Adrenal gland (tissue), 9 donors: ENCODE measurements at regions not wholly inside any gene's neighbourhood (a gene's known extent, or its start where the extent isn't known, plus 50 kb on each side); places are given as distances from the start of the nearest gene placed in this dataset.

Source experiments
- DNase-seq, 7 donors: peaks; one replicate each; pipeline ENCODE4 v3.0.0-alpha.2; 2019 to 2020
- H3K27ac ChIP-seq, 5 donors: fragments of 200-600 bp; sonication (generic) in 4 of 5; 1 replicate in 3 of 5; 2 replicates in 2 of 5; pipeline versions ENCODE4 v1.5.1 to v1.8.0; 2016 to 2020; ENCODE audit warnings: mild to moderate bottlenecking in 1 of 5
- H3K27me3 ChIP-seq: fragments of 200-600 bp; 2 replicates; pipeline ENCODE4 v1.8.0; 2021
- H3K36me3 ChIP-seq, 2 donors: fragments of 200-600 bp; replicated peaks in 1 of 2; 1 replicate in 1 of 2; 2 replicates in 1 of 2; pipeline versions ENCODE4 v1.5.1 to v1.8.0; 2018 to 2022
- H3K4me1 ChIP-seq, 2 donors: fragments of 200-600 bp; replicated peaks in 1 of 2; 1 replicate in 1 of 2; 2 replicates in 1 of 2; pipeline versions ENCODE4 v1.5.1 to v1.8.0; 2018 to 2021
- H3K4me3 ChIP-seq, 4 donors: fragments of 200-600 bp; sonication (generic) in 3 of 4; one replicate each; pipeline ENCODE4 v1.5.1; 2016 to 2018
- H3K9me3 ChIP-seq, 3 donors: fragments of 200-600 bp; sonication (generic) in 1 of 3; replicated peaks in 1 of 3; 1 replicate in 2 of 3; 2 replicates in 1 of 3; pipeline versions ENCODE4 v1.5.1 to v1.8.0; 2016 to 2021
- POLR2A ChIP-seq, 2 donors: fragments of 450-650 bp; IDR thresholded peaks; one replicate each; pipeline ENCODE4 v1.6.1; 2017; ENCODE audit warnings: antibody characterized with exemption in 2 of 2, mild to moderate bottlenecking in 2 of 2, moderate library complexity in 1 of 2
- WGBS, 4 donors: extraction: QIAGEN DNeasy Blood & Tissue Kit in 2 of 4; methylation state at CpG; one replicate each; pipeline versions ENCODE4 v1.1.5 to v1.1.7; 2013 to 2017; 5-methylcytosine and 5-hydroxymethylcytosine counted together
- intact Hi-C, 2 donors: fragments of 100-400 bp; cut with DNase I; formaldehyde crosslinking; loops; one replicate each; pipeline versions ENCODE4 v1.14.1 to v1.15.0; 2022 to 2023
- TF ChIP-seq, protein P1 (sequence below), 6 experiments: fragments of 450-650 bp in 4 of 6; fragments of 200-600 bp in 2 of 6; sonication (generic) in 1 of 6; IDR thresholded peaks; 1 replicate in 5 of 6; 2 replicates in 1 of 6; pipeline versions ENCODE4 v1.5.1 to v1.8.0; 2016 to 2021; ENCODE audit warnings: antibody characterized with exemption in 6 of 6, mild to moderate bottlenecking in 2 of 6, moderate library complexity in 1 of 6
- donor health status: healthy with polysubstance abuse.
- donor health status: Bipolar disorder and iron deficiency.
- donor health status: DM: yes; HTN: yes; CAD: no.
- donor health status: DM: no; HTN: no; CAD: no.
- donor health status: DM: no; HTN: no; CAD: no.

DNA sequence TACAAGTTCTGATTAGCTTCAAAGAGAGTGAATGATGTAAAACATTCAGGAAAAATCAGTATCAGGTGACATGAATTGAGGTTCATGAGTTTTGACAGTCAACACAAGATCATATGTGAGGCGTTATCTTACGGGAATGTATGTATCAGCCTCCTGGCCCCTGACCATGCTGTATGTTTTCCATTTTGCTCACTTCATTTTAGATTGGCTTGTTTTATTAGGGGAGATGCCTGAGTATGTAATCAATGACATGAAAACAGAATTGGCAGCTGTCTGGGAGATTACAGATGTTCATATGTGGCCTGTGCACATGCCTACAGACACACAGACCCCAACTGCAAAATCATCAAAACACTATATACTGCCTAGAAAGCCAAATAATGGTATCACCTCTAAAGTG is 168.5 kb upstream of the RND3 start:
- intact Hi-C loops = no loop called here
- Histone ChIP-seq H3K4me1 (no peaks in the 10 kb centered on the region), H3K4me3 (no peak overlapping the region), H3K27me3 (no peaks in the 10 kb centered on the region), H3K9me3 (no peaks in the 10 kb centered on the region), H3K27ac (no peak overlapping the region), H3K36me3 (no peaks in the 10 kb centered on the region)
- WGBS, 4 donors = 94 to 98% (median 96%) methylated on average over 2 of the region's 2 CpGs
- TF ChIP-seq, protein P1, sequence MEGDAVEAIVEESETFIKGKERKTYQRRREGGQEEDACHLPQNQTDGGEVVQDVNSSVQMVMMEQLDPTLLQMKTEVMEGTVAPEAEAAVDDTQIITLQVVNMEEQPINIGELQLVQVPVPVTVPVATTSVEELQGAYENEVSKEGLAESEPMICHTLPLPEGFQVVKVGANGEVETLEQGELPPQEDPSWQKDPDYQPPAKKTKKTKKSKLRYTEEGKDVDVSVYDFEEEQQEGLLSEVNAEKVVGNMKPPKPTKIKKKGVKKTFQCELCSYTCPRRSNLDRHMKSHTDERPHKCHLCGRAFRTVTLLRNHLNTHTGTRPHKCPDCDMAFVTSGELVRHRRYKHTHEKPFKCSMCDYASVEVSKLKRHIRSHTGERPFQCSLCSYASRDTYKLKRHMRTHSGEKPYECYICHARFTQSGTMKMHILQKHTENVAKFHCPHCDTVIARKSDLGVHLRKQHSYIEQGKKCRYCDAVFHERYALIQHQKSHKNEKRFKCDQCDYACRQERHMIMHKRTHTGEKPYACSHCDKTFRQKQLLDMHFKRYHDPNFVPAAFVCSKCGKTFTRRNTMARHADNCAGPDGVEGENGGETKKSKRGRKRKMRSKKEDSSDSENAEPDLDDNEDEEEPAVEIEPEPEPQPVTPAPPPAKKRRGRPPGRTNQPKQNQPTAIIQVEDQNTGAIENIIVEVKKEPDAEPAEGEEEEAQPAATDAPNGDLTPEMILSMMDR (IDR thresholded peaks at IDR 0.05) = no peak
- no peak for TF ChIP-seq POLR2A (IDR thresholded peaks at IDR 0.05)
- no peak for DNase-seq

DNA sequence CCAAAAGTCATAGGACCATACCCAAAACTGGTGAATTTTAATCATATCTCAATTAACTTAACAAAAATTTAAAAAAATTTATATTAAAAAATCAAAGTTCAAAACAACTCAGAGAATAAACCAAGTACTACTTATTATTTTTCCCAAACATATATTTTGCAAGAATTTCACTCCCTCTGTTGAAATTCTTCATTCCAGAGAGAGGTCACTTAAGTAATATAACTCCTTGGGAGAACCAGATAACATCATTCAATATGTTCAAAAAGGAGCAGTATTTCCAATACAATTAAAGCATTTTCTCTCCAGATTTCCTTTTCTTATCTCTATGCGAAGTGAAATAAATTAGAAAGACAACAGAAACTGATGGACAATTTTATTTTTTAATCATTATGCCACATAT is 165.9 kb upstream of the RND3 start:
- WGBS, 4 donors = 82 to 100% (median 93%) methylated on average over 1 of the region's 1 CpG
- no peak overlapping the region for H3K4me3 ChIP-seq
- H3K27ac ChIP-seq = no peak overlapping the region
- no peaks in the 10 kb centered on the region for H3K9me3 ChIP-seq
- no peaks in the 10 kb centered on the region for H3K36me3 ChIP-seq
- intact Hi-C loops = no loop called here
- no peaks in the 10 kb centered on the region for H3K4me1 ChIP-seq
- H3K27me3 ChIP-seq = no peaks in the 10 kb centered on the region
- no peak for DNase-seq
- no peak for TF ChIP-seq POLR2A (IDR thresholded peaks at IDR 0.05)
- TF ChIP-seq, protein P1 (IDR thresholded peaks at IDR 0.05) = no peak

GRCh38 chr2:150647943-150648342 is 160.5 kb upstream of the RND3 start:
- Histone ChIP-seq H3K36me3 (no peaks in the 10 kb centered on the region), H3K27me3 (no peaks in the 10 kb centered on the region), H3K4me3 (no peak overlapping the region), H3K27ac (no peak overlapping the region), H3K9me3 (no peaks in the 10 kb centered on the region), H3K4me1 (peaks cover 17 to 25% of the 10 kb centered on the region in 2 donors)
- TF ChIP-seq, protein P1 (IDR thresholded peaks at IDR 0.05) = no peak
- TF ChIP-seq POLR2A (IDR thresholded peaks at IDR 0.05) = no peak
- intact Hi-C loops = loop anchor here in 1 of 2 donors (2.0 kb wide), 1 partner anchor 23 kb away; no protein-coding TSS in a partner anchor
- DNase-seq = no peak
- WGBS, 4 donors = 85 to 89% (median 87%) methylated on average over 5 of the region's 5 CpGs

- Histone ChIP-seq H3K4me1 (peaks cover 17 to 27% of the 10 kb centered on the region in 2 donors), H3K36me3 (no peaks in the 10 kb centered on the region), H3K27me3 (no peaks in the 10 kb centered on the region), H3K27ac (no peak overlapping the region), H3K4me3 (no peak overlapping the region), H3K9me3 (no peaks in the 10 kb centered on the region)
- DNase-seq = no peak
- intact Hi-C loops = no loop called here
- 88 to 92% (median 90%) methylated on average over 4 of the region's 4 CpGs for WGBS, 4 donors
- TF ChIP-seq POLR2A (IDR thresholded peaks at IDR 0.05) = no peak
- TF ChIP-seq, protein P1 (IDR thresholded peaks at IDR 0.05) = no peak
Measured at GRCh38 chr2:150646746-150647145, 159.3 kb upstream of the RND3 start.
